ENCODE measurements at regions not wholly inside any gene's neighbourhood (a gene's known extent, or its start where the extent isn't known, plus 50 kb on each side); places are given as distances from the start of the nearest gene placed in this dataset.

DNA sequence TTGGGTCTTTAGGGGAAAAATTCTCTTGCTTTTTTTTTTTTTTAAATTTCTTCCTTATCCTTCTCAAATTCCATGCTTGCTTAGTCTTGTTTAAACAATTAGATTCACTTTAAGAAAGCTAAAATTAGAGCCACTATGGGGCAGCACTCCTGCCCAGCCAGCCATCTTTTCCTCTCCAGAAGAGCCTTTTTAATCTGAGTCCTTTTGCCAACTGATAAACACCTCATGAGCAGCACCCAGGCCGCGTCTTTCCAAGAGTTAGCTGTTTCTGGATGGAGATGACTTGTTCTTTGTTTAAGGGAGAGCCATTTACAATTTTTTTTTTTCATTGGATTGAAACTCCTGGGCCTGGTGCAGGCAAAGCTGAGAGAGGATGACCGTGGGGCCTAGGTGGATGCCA, 53.3 kb upstream of the TSPAN2 start:
- TF ChIP-seq, protein P1, sequence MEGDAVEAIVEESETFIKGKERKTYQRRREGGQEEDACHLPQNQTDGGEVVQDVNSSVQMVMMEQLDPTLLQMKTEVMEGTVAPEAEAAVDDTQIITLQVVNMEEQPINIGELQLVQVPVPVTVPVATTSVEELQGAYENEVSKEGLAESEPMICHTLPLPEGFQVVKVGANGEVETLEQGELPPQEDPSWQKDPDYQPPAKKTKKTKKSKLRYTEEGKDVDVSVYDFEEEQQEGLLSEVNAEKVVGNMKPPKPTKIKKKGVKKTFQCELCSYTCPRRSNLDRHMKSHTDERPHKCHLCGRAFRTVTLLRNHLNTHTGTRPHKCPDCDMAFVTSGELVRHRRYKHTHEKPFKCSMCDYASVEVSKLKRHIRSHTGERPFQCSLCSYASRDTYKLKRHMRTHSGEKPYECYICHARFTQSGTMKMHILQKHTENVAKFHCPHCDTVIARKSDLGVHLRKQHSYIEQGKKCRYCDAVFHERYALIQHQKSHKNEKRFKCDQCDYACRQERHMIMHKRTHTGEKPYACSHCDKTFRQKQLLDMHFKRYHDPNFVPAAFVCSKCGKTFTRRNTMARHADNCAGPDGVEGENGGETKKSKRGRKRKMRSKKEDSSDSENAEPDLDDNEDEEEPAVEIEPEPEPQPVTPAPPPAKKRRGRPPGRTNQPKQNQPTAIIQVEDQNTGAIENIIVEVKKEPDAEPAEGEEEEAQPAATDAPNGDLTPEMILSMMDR (conservative IDR thresholded peaks at IDR 0.05; ENCODE audit: low read depth, low read length), result peak; percentile 49
- TF ChIP-seq BHLHE40 (IDR thresholded peaks at IDR 0.05; ENCODE audit: low read depth, low read length) (no peak), MXI1 (IDR thresholded peaks at IDR 0.05; ENCODE audit: borderline replicate concordance, low read depth, low read length) (no peak), MAFK (IDR thresholded peaks at IDR 0.05; ENCODE audit: low read depth, low read length) (no peak), POLR2A (IDR thresholded peaks at IDR 0.05; ENCODE audit: low read depth, low read length) (no peak)
- TF ChIP-seq, protein P2, sequence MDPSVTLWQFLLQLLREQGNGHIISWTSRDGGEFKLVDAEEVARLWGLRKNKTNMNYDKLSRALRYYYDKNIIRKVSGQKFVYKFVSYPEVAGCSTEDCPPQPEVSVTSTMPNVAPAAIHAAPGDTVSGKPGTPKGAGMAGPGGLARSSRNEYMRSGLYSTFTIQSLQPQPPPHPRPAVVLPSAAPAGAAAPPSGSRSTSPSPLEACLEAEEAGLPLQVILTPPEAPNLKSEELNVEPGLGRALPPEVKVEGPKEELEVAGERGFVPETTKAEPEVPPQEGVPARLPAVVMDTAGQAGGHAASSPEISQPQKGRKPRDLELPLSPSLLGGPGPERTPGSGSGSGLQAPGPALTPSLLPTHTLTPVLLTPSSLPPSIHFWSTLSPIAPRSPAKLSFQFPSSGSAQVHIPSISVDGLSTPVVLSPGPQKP (IDR thresholded peaks at IDR 0.05; ENCODE audit: borderline replicate concordance, low read depth, low read length), result no peak
